PC-9 (cell line): ENCODE measurements at regions not wholly inside any gene's neighbourhood (a gene's known extent, or its start where the extent isn't known, plus 50 kb on each side); places are given as distances from the start of the nearest gene placed in this dataset.

Experiments used
- BruUV-seq: library from RNA; stranded (reverse); fragments of 400-500 nt; replicated peaks from 2 replicates; lab custom pipeline; 2021; lab: Mats Ljungman, UMichigan
- CTCF ChIA-PET: fragments of 300-600 bp; sonication (Branson Sonifier 250); formaldehyde crosslinking; loops from one replicate; lab custom pipeline; 2022; ENCODE audit warnings: antibody characterized with exemption; lab: Charles Lee
- POLR2A ChIA-PET: fragments of 300-600 bp; sonication (Branson Sonifier 250); formaldehyde crosslinking; loops from one replicate; lab custom pipeline; 2022; ENCODE audit warnings: antibody characterized with exemption; ENCODE audit not compliant: unreplicated experiment; lab: Charles Lee
- DNase-seq, 2 experiments: peaks; one replicate each; pipeline versions ENCODE4 v3.0.0 to v3.0.0-alpha.2; 2015 to 2022; ENCODE audit warnings: mixed read lengths in 1 of 2
- H2AFZ ChIP-seq: fragments of 200-600 bp; sonication (generic); 2 replicates; pipeline ENCODE4 v1.8.1; 2017; ENCODE audit warnings: antibody characterized with exemption
- H3F3A ChIP-seq: fragments of 200-600 bp; sonication (generic); 2 replicates; pipeline ENCODE4 v1.8.1; 2017; ENCODE audit warnings: antibody characterized with exemption, mild to moderate bottlenecking, low read depth; ENCODE audit not compliant: insufficient read depth
- H3K27ac ChIP-seq: fragments of 200-600 bp; sonication (generic); 2 replicates; pipeline ENCODE4 v1.6.1; 2016; ENCODE audit warnings: mixed run types
- H3K27me3 ChIP-seq: fragments of 200-600 bp; sonication (generic); 2 replicates; pipeline ENCODE4 v1.6.1; 2016; ENCODE audit warnings: low read depth, mixed run types; ENCODE audit not compliant: insufficient read depth
- H3K36me3 ChIP-seq: fragments of 200-600 bp; sonication (generic); 2 replicates; pipeline ENCODE4 v1.6.1; 2016; ENCODE audit warnings: low read depth, mixed run types
- H3K4me1 ChIP-seq: fragments of 200-600 bp; sonication (generic); replicated peaks from 2 replicates; pipeline ENCODE4 v1.6.1; 2016; ENCODE audit warnings: mixed run types; ENCODE audit not compliant: insufficient read depth
- H3K4me2 ChIP-seq: fragments of 200-600 bp; sonication (generic); 2 replicates; pipeline ENCODE4 v1.6.1; 2017; ENCODE audit warnings: mixed run types
- H3K4me3 ChIP-seq: fragments of 200-600 bp; sonication (generic); 2 replicates; pipeline ENCODE4 v1.6.1; 2016; ENCODE audit warnings: mixed run types
- H3K79me2 ChIP-seq: fragments of 200-600 bp; sonication (generic); 2 replicates; pipeline ENCODE4 v1.6.1; 2017; ENCODE audit warnings: low read depth, mixed run types
- H3K9me2 ChIP-seq: fragments of 200-600 bp; sonication (generic); 2 replicates; pipeline ENCODE4 v1.8.1; 2017; ENCODE audit warnings: mild to moderate bottlenecking; ENCODE audit not compliant: insufficient read depth
- H3K9me3 ChIP-seq: fragments of 200-600 bp; sonication (generic); 2 replicates; pipeline ENCODE4 v1.8.1; 2016; ENCODE audit warnings: low read depth; ENCODE audit not compliant: insufficient read depth
- H4K20me1 ChIP-seq: fragments of 200-600 bp; sonication (generic); 2 replicates; pipeline ENCODE4 v1.8.1; 2017; ENCODE audit not compliant: insufficient read depth
- CTCF ChIP-seq: fragments of 200-600 bp; sonication (generic); conservative IDR thresholded peaks from 2 replicates; pipeline ENCODE4 v1.6.1; 2017; ENCODE audit warnings: mixed run types, antibody characterized with exemption, mild to moderate bottlenecking, moderate library complexity
- EZH2 ChIP-seq: fragments of 200-600 bp; sonication (generic); IDR thresholded peaks from 2 replicates; pipeline ENCODE4 v1.8.0; 2017; ENCODE audit warnings: antibody characterized with exemption, low read depth
- intact Hi-C: fragments of 100-400 bp; cut with micrococcal nuclease; formaldehyde crosslinking; loops from one replicate; pipeline ENCODE4 v1.10.0; 2022; ENCODE audit not compliant: unreplicated experiment

GRCh38 chr1:214977110-214977509 lies 105.4 kb upstream of the KCNK2 start:
- CTCF ChIA-PET, result no interaction called here
- POLR2A ChIA-PET, result no interaction called here
- Histone ChIP-seq H3F3A (no peaks in the 10 kb centered on the region), H3K4me3 (no peak overlapping the region), H3K4me1 (no peaks in the 10 kb centered on the region), H3K36me3 (no peaks in the 10 kb centered on the region), H3K9me2 (no peaks in the 10 kb centered on the region), H3K79me2 (no peaks in the 10 kb centered on the region), H4K20me1 (no peaks in the 10 kb centered on the region), H3K4me2 (no peak overlapping the region), H3K27me3 (no peaks in the 10 kb centered on the region), H2AFZ (no peak overlapping the region), H3K9me3 (no peaks in the 10 kb centered on the region), H3K27ac (no peak overlapping the region)
- DNase-seq, result no peak
- TF ChIP-seq EZH2, result no peak
- no peak for TF ChIP-seq CTCF
- BruUV-seq, result no TSS peak
- intact Hi-C loops, result no loop called here

- no peaks in the 10 kb centered on the region for H4K20me1 ChIP-seq
- no peak overlapping the region for H3K27ac ChIP-seq
- H3K9me3 ChIP-seq, result no peaks in the 10 kb centered on the region
- H3K79me2 ChIP-seq, result no peaks in the 10 kb centered on the region
- no peak overlapping the region for H3K4me3 ChIP-seq
- BruUV-seq, result no TSS peak
- no peak overlapping the region for H2AFZ ChIP-seq
- no peaks in the 10 kb centered on the region for H3K27me3 ChIP-seq
- no peaks in the 10 kb centered on the region for H3K36me3 ChIP-seq
- no peak for TF ChIP-seq EZH2
- no peak for TF ChIP-seq CTCF
- ChIA-PET POLR2A (no interaction called here), CTCF (no interaction called here)
- no peaks in the 10 kb centered on the region for H3K9me2 ChIP-seq
- intact Hi-C loops, result no loop called here
- H3K4me1 ChIP-seq, result peaks cover 2% of the 10 kb centered on the region
- H3K4me2 ChIP-seq, result no peak overlapping the region
- no peaks in the 10 kb centered on the region for H3F3A ChIP-seq
- no peak for DNase-seq
Measured at GRCh38 chr1:214977700-214978374, 104.7 kb upstream of the KCNK2 start.

GRCh38 chr1:214979191-214979590 lies 103.3 kb upstream of the KCNK2 start:
- ChIA-PET POLR2A (no interaction called here), CTCF (no interaction called here)
- intact Hi-C loops, result no loop called here
- Histone ChIP-seq H3K4me3 (no peak overlapping the region), H3K27me3 (no peaks in the 10 kb centered on the region), H3K27ac (no peak overlapping the region), H3K4me2 (no peak overlapping the region), H2AFZ (no peak overlapping the region), H4K20me1 (no peaks in the 10 kb centered on the region), H3F3A (no peaks in the 10 kb centered on the region), H3K4me1 (peaks cover 9% of the 10 kb centered on the region), H3K36me3 (no peaks in the 10 kb centered on the region), H3K9me3 (no peaks in the 10 kb centered on the region), H3K79me2 (no peaks in the 10 kb centered on the region), H3K9me2 (no peaks in the 10 kb centered on the region)
- no peak for DNase-seq
- no peak for TF ChIP-seq EZH2
- TF ChIP-seq CTCF, result no peak
- BruUV-seq, result no TSS peak
